ENCODE measurements at regions not wholly inside any gene's neighbourhood (a gene's known extent, or its start where the extent isn't known, plus 50 kb on each side); places are given as distances from the start of the nearest gene placed in this dataset.

DNA sequence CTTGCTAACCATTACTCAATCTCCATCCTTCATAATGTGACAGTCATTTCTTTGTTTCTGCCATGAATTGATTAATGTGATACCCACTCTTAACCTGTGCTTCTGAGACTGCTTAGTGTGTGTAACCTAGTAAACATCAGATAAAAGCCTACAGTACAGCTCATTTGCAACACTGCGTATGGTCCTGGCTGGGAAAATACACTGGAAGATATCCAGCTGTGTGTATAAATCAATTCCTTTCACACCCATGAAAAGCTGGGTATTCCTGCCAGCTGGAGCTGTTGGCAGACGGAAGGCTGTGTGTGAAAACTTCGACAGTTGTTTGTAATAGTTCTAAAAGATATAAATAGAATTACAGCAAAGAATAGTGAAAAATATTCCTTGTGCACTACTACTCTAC lies 509.2 kb downstream of the FRK start:
- H3K9me3 ChIP-seq = no peaks in the 10 kb centered on the region
- no peak for DNase-seq (ENCODE audit: low spot score)
- ATAC-seq (ENCODE audit: insufficient number of reproducible peaks, low FRiP score, low read depth) = no peak
- peaks cover 4 to 38% of the 10 kb centered on the region in 2 donors for H3K4me1 ChIP-seq (ENCODE audit: control insufficient read depth in 1 of 2, low read depth in 2 of 2)
- no peaks in the 10 kb centered on the region for H3K27me3 ChIP-seq (replicated peaks; ENCODE audit: insufficient read depth)
- TF ChIP-seq, protein P1, sequence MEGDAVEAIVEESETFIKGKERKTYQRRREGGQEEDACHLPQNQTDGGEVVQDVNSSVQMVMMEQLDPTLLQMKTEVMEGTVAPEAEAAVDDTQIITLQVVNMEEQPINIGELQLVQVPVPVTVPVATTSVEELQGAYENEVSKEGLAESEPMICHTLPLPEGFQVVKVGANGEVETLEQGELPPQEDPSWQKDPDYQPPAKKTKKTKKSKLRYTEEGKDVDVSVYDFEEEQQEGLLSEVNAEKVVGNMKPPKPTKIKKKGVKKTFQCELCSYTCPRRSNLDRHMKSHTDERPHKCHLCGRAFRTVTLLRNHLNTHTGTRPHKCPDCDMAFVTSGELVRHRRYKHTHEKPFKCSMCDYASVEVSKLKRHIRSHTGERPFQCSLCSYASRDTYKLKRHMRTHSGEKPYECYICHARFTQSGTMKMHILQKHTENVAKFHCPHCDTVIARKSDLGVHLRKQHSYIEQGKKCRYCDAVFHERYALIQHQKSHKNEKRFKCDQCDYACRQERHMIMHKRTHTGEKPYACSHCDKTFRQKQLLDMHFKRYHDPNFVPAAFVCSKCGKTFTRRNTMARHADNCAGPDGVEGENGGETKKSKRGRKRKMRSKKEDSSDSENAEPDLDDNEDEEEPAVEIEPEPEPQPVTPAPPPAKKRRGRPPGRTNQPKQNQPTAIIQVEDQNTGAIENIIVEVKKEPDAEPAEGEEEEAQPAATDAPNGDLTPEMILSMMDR (IDR thresholded peaks at IDR 0.05) = no peak
- no peak overlapping the region for H3K4me3 ChIP-seq
- no peak overlapping the region for H3K27ac ChIP-seq
- no peaks in the 10 kb centered on the region for H3K36me3 ChIP-seq

DNA sequence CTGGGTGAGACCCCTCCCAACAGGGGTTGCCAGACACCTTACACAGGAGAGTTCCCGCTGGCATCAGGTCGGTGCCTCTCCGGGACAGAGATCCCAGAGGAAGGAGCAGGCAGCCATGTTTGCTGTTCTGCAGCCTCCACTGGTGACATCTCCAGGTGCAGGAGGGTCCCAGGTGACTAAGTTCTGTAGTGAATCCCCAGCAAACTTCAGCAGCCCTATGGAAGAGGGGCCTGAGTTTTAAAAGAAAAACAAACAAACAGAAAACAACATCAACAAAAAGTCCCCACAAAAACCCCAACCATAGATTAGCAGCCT lies 515.1 kb downstream of the FRK start:
- no peaks in the 10 kb centered on the region for H3K36me3 ChIP-seq
- H3K4me3 ChIP-seq = peak overlapping the region; percentile 60
- ATAC-seq (ENCODE audit: insufficient number of reproducible peaks, low FRiP score, low read depth) (no peak), DNase-seq (ENCODE audit: low spot score) (no peak)
- TF ChIP-seq, protein P1 (IDR thresholded peaks at IDR 0.05) = no peak
- H3K9me3 ChIP-seq = no peaks in the 10 kb centered on the region
- H3K27me3 ChIP-seq (replicated peaks; ENCODE audit: insufficient read depth) = no peaks in the 10 kb centered on the region
- no peaks in the 10 kb centered on the region for H3K4me1 ChIP-seq (ENCODE audit: control insufficient read depth in 1 of 2, low read depth in 2 of 2)
- H3K27ac ChIP-seq = no peak overlapping the region

DNA sequence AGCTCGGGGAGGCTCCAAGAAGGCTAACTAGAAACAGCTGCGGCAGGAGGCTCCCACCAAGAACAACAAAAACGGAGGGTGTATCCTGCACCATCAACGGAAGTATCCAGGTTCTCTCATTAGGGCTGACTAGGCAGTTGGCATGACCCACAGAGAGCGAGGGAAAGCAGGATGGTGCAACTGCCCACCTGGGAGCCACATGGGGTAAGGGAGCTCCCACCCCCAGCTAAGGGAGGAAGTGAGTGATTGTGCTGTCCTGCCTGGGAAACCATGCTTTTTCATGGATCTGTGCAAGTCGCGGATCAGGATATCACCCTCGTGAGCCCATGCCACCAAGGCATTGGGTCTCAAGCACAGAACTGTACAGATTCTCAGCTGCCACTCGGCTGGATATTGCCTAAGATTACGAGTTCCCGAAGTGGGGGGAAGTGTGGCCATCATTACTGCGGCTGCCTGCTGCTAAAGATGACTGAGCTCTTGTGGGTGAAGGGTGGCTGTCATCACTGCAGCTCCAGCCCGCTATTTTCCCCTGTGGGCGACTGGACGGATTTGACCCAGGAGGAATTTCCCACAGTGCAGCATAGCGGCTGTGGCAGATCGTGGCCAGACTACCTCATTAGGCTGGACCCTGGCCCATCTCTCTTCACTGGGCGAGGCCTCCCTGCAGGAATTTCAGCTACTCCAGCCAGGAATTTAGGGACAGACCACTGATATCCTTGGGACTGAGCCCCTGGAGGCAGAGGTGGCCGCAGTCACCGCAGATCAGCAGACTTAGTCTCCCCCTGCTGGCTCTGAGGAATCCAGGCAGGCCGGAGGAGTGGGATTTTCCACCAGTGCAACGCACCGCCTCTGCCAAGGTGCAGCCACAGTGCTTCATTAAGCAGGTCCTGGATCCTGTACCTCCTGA lies 515.7 kb downstream of the FRK start:
- Histone ChIP-seq H3K27me3 (replicated peaks; ENCODE audit: insufficient read depth) (no peaks in the 10 kb centered on the region), H3K4me3 (peak overlapping the region; percentile 60), H3K4me1 (ENCODE audit: control insufficient read depth in 1 of 2, low read depth in 2 of 2) (no peaks in the 10 kb centered on the region), H3K27ac (no peak overlapping the region), H3K36me3 (no peaks in the 10 kb centered on the region), H3K9me3 (no peaks in the 10 kb centered on the region)
- no peak for DNase-seq (ENCODE audit: low spot score)
- ATAC-seq (ENCODE audit: insufficient number of reproducible peaks, low FRiP score, low read depth) = no peak
- TF ChIP-seq, protein P1 (IDR thresholded peaks at IDR 0.05) = peak; percentile 37

DNA sequence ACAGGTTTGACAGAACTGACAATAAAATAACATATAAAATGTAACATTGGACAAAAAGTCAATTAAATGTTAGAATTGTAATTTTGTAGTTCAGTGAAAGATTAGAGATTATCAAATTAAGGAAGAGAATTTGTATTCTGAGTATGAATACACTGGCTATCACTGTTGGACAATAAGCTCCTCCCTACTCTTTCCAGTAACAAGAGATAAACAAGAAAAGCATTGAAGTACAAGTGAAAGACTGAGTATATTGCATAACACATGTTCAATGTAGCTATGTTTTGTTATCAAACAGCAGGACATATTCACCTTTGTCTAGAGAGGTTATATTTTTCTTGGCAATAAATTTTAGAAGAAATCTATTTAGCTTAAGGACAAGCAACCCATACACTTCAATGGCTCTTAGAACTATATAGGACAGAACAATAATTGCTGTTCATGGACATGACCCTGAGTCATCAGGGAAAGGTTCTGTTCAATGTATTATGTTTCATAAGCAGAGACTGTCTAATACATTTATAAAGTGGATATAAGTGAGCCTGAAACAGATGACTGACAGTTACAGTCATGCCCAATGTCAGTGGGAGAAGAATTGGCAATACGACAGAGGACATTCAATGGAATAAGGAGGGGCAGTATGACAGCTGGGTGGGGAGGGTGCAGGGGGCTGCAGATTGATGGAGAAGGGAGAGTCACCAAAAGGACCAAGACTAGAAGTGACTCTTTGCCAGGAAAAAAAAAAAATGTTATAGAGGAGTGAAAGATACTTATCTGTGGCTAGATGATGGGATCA lies 520.4 kb downstream of the FRK start:
- TF ChIP-seq, protein P1 (IDR thresholded peaks at IDR 0.05) = no peak
- DNase-seq (ENCODE audit: low spot score) = no peak
- Histone ChIP-seq H3K27me3 (replicated peaks; ENCODE audit: insufficient read depth) (no peaks in the 10 kb centered on the region), H3K4me1 (ENCODE audit: control insufficient read depth in 1 of 2, low read depth in 2 of 2) (peaks cover 7 to 13% of the 10 kb centered on the region in 2 donors), H3K36me3 (no peaks in the 10 kb centered on the region), H3K9me3 (no peaks in the 10 kb centered on the region), H3K4me3 (no peak overlapping the region), H3K27ac (no peak overlapping the region)
- no peak for ATAC-seq (ENCODE audit: insufficient number of reproducible peaks, low FRiP score, low read depth)

DNA sequence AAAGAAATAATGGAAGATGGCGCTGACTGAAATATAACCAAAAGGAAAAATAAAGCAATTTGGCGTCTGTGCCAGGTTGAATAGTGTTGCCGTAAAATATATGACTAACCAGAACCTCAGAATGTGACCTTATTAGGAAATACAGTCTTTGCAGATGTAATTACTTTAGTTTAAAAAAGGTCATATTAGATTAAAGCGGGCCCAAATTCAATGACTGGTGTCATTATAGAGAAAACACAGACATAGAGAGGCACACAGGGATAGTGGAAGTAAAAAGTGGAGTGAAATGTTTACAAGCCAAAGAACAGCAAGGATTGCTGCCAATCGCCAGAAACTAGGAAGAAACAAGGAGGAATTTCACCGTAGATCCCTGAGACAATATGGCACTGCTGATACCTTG lies 521.2 kb downstream of the FRK start:
- TF ChIP-seq, protein P1 (IDR thresholded peaks at IDR 0.05) = no peak
- DNase-seq (ENCODE audit: low spot score) (no peak), ATAC-seq (ENCODE audit: insufficient number of reproducible peaks, low FRiP score, low read depth) (no peak)
- no peaks in the 10 kb centered on the region for H3K27me3 ChIP-seq (replicated peaks; ENCODE audit: insufficient read depth)
- H3K36me3 ChIP-seq = no peaks in the 10 kb centered on the region
- H3K27ac ChIP-seq = no peak overlapping the region
- no peaks in the 10 kb centered on the region for H3K9me3 ChIP-seq
- H3K4me1 ChIP-seq (ENCODE audit: control insufficient read depth in 1 of 2, low read depth in 2 of 2) = peaks cover 7 to 13% of the 10 kb centered on the region in 2 donors
- H3K4me3 ChIP-seq = no peak overlapping the region

Data from thoracic aorta (tissue), 2 donors.